HepG2 (cell line): ENCODE measurements at regions not wholly inside any gene's neighbourhood (a gene's known extent, or its start where the extent isn't known, plus 50 kb on each side); places are given as distances from the start of the nearest gene placed in this dataset.

ENCODE experiments used
- ATAC-seq: fragments of 200-7000 bp; cut with Tn5 transposase; 3 replicates; pipeline ENCODE4 v1.9.1; 2020; ENCODE audit warnings: mild to moderate bottlenecking, moderate library complexity
- BruUV-seq: library from RNA; stranded (reverse); fragments of 400-500 nt; replicated peaks from 2 replicates; lab custom pipeline; 2021; lab: Mats Ljungman, UMichigan
- CTCF ChIA-PET: fragments of 300-600 bp; formaldehyde crosslinking; extraction: SDS; loops from one replicate; lab custom pipeline; 2021; ENCODE audit warnings: low total read pairs, inconsistent platforms, low intra/inter-chr PET ratio; lab: Yijun Ruan, JAX
- POLR2A ChIA-PET: fragments of 350-600 bp; sonication (Branson Sonifier 250); formaldehyde crosslinking; loops from one replicate; lab custom pipeline; 2020; ENCODE audit warnings: antibody characterized with exemption, inconsistent platforms; lab: Yijun Ruan, JAX
- DNase-seq: peaks from one replicate; pipeline ENCODE4 v3.0.0-alpha.2; 2015; ENCODE audit warnings: low spot score
- FAIRE-seq: peaks from 3 replicates; lab custom pipeline; 2011; peaks lifted over from hg19 to GRCh38; lab: Jason Lieb, UNC
- H2AFZ ChIP-seq: one replicate; pipeline ENCODE4 v1.6.1; 2011; ENCODE audit warnings: low read length, inconsistent platforms
- H3K27ac ChIP-seq: fragments of 300-600 bp; 3 replicates; pipeline ENCODE4 v1.8.0; 2011; ENCODE audit warnings: mixed run types, mild to moderate bottlenecking, mixed read lengths, low read length, inconsistent platforms; ENCODE audit not compliant: insufficient read depth; ENCODE audit errors: extremely low read length
- H3K27me3 ChIP-seq, 2 experiments: fragments of 200-600 bp in 1 of 2; 2 replicates in 1 of 2; 3 replicates in 1 of 2; pipeline versions ENCODE4 v1.6.0 to v1.8.0; 2011; ENCODE audit warnings: low read length in 2 of 2, mild to moderate bottlenecking in 2 of 2, moderate library complexity in 2 of 2, inconsistent platforms in 1 of 2; ENCODE audit not compliant: insufficient read depth in 2 of 2, control insufficient read depth in 1 of 2
- H3K36me3 ChIP-seq, 2 experiments: fragments of 200-600 bp in 1 of 2; replicated peaks in 1 of 2; 2 replicates in 1 of 2; 3 replicates in 1 of 2; pipeline versions ENCODE4 v1.5.1 to v1.8.0; 2011; ENCODE audit warnings: low read length in 2 of 2, inconsistent platforms in 1 of 2; ENCODE audit not compliant: insufficient read depth in 2 of 2, control insufficient read depth in 1 of 2
- H3K4me1 ChIP-seq: 2 replicates; pipeline ENCODE4 v1.5.1; 2012; ENCODE audit warnings: low read length, inconsistent platforms; ENCODE audit not compliant: insufficient read depth
- H3K4me2 ChIP-seq: 2 replicates; pipeline ENCODE4 v1.6.0; 2011; ENCODE audit warnings: low read depth, low read length, inconsistent platforms
- H3K4me3 ChIP-seq, 3 experiments: fragments of 200-600 bp in 1 of 3; sonication (generic), shearing (Covaris generic) in 1 of 3; replicated peaks in 1 of 3; 2 replicates each; pipeline ENCODE4 v1.5.1; 2011 to 2016; ENCODE audit warnings: low read length in 3 of 3, inconsistent platforms in 2 of 3, low read depth in 2 of 3, mild to moderate bottlenecking in 2 of 3, control low read depth in 1 of 3, mixed read lengths in 1 of 3; ENCODE audit not compliant: insufficient read depth in 1 of 3
- H3K79me2 ChIP-seq: one replicate; pipeline ENCODE4 v1.6.1; 2011; ENCODE audit warnings: low read length, inconsistent platforms; ENCODE audit not compliant: insufficient read depth
- H3K9ac ChIP-seq: 2 replicates; pipeline ENCODE4 v1.6.0; 2011; ENCODE audit warnings: mild to moderate bottlenecking, low read depth, low read length, inconsistent platforms; ENCODE audit not compliant: insufficient read depth
- H3K9me3 ChIP-seq: 2 replicates; pipeline ENCODE4 v1.5.1; 2012; ENCODE audit warnings: mild to moderate bottlenecking, low read length
- H4K20me1 ChIP-seq: 2 replicates; pipeline ENCODE4 v1.6.0; 2011; ENCODE audit warnings: inconsistent platforms, mild to moderate bottlenecking, low read length, moderate library complexity; ENCODE audit not compliant: insufficient read depth
- FOXJ3 ChIP-seq: sonication (generic); formaldehyde crosslinking; IDR thresholded peaks from 2 replicates; pipeline ENCODE4 v1.4.0; 2020; ENCODE audit warnings: missing genetic modification reagents, mild to moderate bottlenecking, borderline replicate concordance
- JARID2 ChIP-seq: sonication (generic); formaldehyde crosslinking; IDR thresholded peaks from 2 replicates; pipeline ENCODE4 v1.8.1; 2023; ENCODE audit warnings: missing genetic modification reagents, inconsistent platforms; ENCODE audit not compliant: insufficient replicate concordance
- KLF9 ChIP-seq: IDR thresholded peaks from 2 replicates; pipeline ENCODE4 v1.6.1; 2016; ENCODE audit warnings: low read depth
- MAFK ChIP-seq, 2 experiments: IDR thresholded peaks in 1 of 2; conservative IDR thresholded peaks in 1 of 2; 2 replicates each; pipeline ENCODE4 v1.6.1; 2011; ENCODE audit warnings: improper control_type of control experiment in 2 of 2, low read length in 2 of 2
- NAIF1 ChIP-seq: sonication (generic); formaldehyde crosslinking; IDR thresholded peaks from 2 replicates; pipeline ENCODE4 v1.5.0; 2020; ENCODE audit warnings: mild to moderate bottlenecking, missing genetic modification reagents, borderline replicate concordance
- SNAI1 ChIP-seq: sonication (generic); formaldehyde crosslinking; IDR thresholded peaks from 2 replicates; pipeline ENCODE4 v1.5.0; 2020; ENCODE audit warnings: mild to moderate bottlenecking, missing genetic modification reagents, borderline replicate concordance
- SP5 ChIP-seq: IDR thresholded peaks from 2 replicates; pipeline ENCODE4 v1.6.1; 2016; ENCODE audit warnings: low read depth, borderline replicate concordance
- THAP11 ChIP-seq: IDR thresholded peaks from 2 replicates; pipeline ENCODE4 v1.6.1; 2016; ENCODE audit warnings: missing biosample characterization, missing genetic modification reagents
- ZNF557 ChIP-seq: sonication (generic); formaldehyde crosslinking; IDR thresholded peaks from 2 replicates; pipeline ENCODE4 v1.4.0; 2020; ENCODE audit warnings: missing genetic modification reagents
- ZNF709 ChIP-seq: sonication (generic); formaldehyde crosslinking; IDR thresholded peaks from 2 replicates; pipeline ENCODE4 v1.5.0; 2020; ENCODE audit warnings: mild to moderate bottlenecking, missing genetic modification reagents
- ZNF720 ChIP-seq: sonication (generic); formaldehyde crosslinking; IDR thresholded peaks from 2 replicates; pipeline ENCODE4 v1.4.0; 2020; ENCODE audit warnings: missing genetic modification reagents
- WGBS: methylation state at CpG from one replicate; pipeline ENCODE4 v1.1.6; 2017; ENCODE audit warnings: low lambda C conversion rate; 5-methylcytosine and 5-hydroxymethylcytosine counted together
- in situ Hi-C: cut with HindIII; loops from 2 replicates; pipeline ENCODE4 v1.10.0; 2017; ENCODE audit warnings: low pct_unique_long_range_greater_than_20kb; ENCODE audit not compliant: extremely low pct_ligation_motif_present
- intact Hi-C: fragments of 100-400 bp; cut with micrococcal nuclease; formaldehyde crosslinking; loops from one replicate; pipeline ENCODE4 v1.10.0; 2022; ENCODE audit not compliant: unreplicated experiment
- TF ChIP-seq, protein P1 (sequence below): sonication (generic); formaldehyde crosslinking; IDR thresholded peaks from 2 replicates; pipeline ENCODE4 v1.5.1; 2020; ENCODE audit warnings: mild to moderate bottlenecking, missing genetic modification reagents, moderate library complexity
- TF ChIP-seq, protein P2 (sequence below): sonication (generic); formaldehyde crosslinking; IDR thresholded peaks from 2 replicates; pipeline ENCODE4 v1.5.1; 2020; ENCODE audit warnings: missing genetic modification reagents, mild to moderate bottlenecking, borderline replicate concordance

DNA sequence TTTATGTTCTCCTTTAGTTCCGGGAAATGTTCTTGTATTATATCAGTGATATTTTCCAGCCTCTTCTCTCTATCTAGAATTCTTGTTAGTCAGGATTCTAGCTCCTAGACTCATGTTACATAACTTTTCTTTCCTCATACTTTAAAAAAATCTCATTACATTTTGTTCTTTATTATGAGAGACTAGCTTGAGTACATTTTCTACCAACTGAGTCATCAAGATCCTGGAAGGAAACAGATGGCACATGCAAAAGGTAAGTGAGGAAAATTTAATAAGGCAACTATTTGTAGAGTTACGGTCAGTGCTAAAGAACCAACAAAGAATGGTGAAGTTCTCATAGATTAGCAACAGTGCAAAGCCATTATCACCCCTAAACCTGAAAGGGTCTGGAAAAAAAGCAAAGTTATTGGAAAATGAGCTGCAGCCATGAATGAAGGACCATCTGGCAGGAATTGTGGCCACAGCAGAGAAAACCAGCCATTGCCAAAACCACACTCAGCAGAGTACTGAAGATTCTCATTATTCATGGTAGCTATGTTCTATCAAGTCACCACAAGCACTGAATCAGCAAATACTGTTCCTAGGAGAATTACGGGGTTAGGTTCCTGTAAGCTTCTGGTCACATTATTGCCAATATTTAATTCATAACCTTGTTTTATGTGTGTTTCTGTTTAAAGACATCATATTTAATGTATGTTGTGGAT is 98.3 kb upstream of the C7orf33 start:
- no peak for ATAC-seq

DNA sequence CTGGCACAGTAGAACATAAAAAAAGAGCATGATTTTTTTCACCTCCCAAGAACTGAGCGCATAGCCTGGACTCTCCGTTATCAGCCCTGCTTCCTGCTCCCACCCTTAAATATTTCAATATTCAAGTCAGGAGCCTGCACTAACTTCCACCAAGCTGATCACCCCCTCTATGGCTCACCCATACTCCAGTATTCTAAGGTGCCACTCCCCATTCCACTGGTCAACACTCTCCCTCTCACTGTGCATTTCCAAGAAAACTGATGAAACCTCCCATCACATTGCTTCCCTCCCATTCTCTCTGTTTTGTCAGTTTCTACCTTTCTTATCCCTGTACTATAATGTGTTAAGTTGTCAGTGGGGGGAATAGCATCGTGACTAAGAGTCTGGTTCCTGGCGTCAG is 95.0 kb upstream of the C7orf33 start:
- ChIA-PET POLR2A (no interaction called here), CTCF (no interaction called here)
- Histone ChIP-seq H4K20me1 (no peaks in the 10 kb centered on the region), H3K4me1 (no peaks in the 10 kb centered on the region), H3K27ac (no peak overlapping the region), H3K27me3 (peaks cover 0 to 11% of the 10 kb centered on the region in 2 experiments; a peak in 2 of 5 replicates), H3K4me2 (no peak overlapping the region), H3K9me3 (no peaks in the 10 kb centered on the region), H3K36me3 (no peaks in the 10 kb centered on the region), H3K79me2 (no peaks in the 10 kb centered on the region), H3K4me3 (no peak overlapping the region), H2AFZ (no peak overlapping the region), H3K9ac (no peak overlapping the region)
- ATAC-seq (no peak), FAIRE-seq (no peak), DNase-seq (no peak)
- intact Hi-C loops (no loop called here), in situ Hi-C loops (no loop called here)
- no TSS peak for BruUV-seq
- WGBS, result 67% methylated on average over 4 of the region's 4 CpGs
- TF ChIP-seq, protein P1, sequence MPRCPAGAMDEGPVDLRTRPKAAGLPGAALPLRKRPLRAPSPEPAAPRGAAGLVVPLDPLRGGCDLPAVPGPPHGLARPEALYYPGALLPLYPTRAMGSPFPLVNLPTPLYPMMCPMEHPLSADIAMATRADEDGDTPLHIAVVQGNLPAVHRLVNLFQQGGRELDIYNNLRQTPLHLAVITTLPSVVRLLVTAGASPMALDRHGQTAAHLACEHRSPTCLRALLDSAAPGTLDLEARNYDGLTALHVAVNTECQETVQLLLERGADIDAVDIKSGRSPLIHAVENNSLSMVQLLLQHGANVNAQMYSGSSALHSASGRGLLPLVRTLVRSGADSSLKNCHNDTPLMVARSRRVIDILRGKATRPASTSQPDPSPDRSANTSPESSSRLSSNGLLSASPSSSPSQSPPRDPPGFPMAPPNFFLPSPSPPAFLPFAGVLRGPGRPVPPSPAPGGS (CRISPR knock-in tag), result no peak
- TF ChIP-seq FOXJ3 (CRISPR knock-in tag) (no peak), KLF9 (CRISPR knock-in tag) (no peak), SNAI1 (no peak), SP5 (CRISPR knock-in tag) (no peak), ZNF557 (CRISPR knock-in tag) (no peak), NAIF1 (CRISPR knock-in tag) (no peak), THAP11 (CRISPR knock-in tag) (no peak), ZNF709 (CRISPR knock-in tag) (no peak), JARID2 (CRISPR knock-in tag) (no peak)
- TF ChIP-seq, protein P2, sequence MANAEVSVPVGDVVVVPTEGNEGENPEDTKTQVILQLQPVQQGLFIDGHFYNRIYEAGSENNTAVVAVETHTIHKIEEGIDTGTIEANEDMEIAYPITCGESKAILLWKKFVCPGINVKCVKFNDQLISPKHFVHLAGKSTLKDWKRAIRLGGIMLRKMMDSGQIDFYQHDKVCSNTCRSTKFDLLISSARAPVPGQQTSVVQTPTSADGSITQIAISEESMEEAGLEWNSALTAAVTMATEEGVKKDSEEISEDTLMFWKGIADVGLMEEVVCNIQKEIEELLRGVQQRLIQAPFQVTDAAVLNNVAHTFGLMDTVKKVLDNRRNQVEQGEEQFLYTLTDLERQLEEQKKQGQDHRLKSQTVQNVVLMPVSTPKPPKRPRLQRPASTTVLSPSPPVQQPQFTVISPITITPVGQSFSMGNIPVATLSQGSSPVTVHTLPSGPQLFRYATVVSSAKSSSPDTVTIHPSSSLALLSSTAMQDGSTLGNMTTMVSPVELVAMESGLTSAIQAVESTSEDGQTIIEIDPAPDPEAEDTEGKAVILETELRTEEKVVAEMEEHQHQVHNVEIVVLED (CRISPR knock-in tag), result no peak

More for the DNA sequence above, 98.3 kb upstream of the C7orf33 start:
- POLR2A ChIA-PET, result no interaction called here
- TF ChIP-seq ZNF720 (CRISPR knock-in tag), result no peak
- 0 out of 4 replicates have a peak, but pooled peaks of 1 of the 2 experiments have one; percentile 7 for TF ChIP-seq MAFK (conservative IDR thresholded peaks at IDR 0.05 in 1 of 2, IDR thresholded peaks at IDR 0.05 in 1 of 2; ENCODE audit: low read length in 2 of 2)
- TF ChIP-seq, all 625 proteins: peak for 1
- Histone ChIP-seq H3K36me3 (no peaks in the 10 kb centered on the region), H4K20me1 (no peaks in the 10 kb centered on the region), H3K79me2 (no peaks in the 10 kb centered on the region), H3K4me3 (no peak overlapping the region), H3K9ac (no peak overlapping the region), H3K4me1 (no peaks in the 10 kb centered on the region), H2AFZ (no peak overlapping the region), H3K9me3 (no peaks in the 10 kb centered on the region), H3K27me3 (peaks cover 2 to 6% of the 10 kb centered on the region in 2 experiments; a peak in 1 of 5 replicates), H3K27ac (no peak overlapping the region), H3K4me2 (no peak overlapping the region)
- no peak for DNase-seq
- in situ Hi-C loops, result no loop called here
- intact Hi-C loops, result no loop called here
- WGBS, result 77% methylated on average over 3 of the region's 3 CpGs
- BruUV-seq, result no TSS peak
- FAIRE-seq, result no peak
- CTCF ChIA-PET, result no interaction called here
